IMR-90 (cell line): ENCODE measurements at regions not wholly inside any gene's neighbourhood (a gene's known extent, or its start where the extent isn't known, plus 50 kb on each side); places are given as distances from the start of the nearest gene placed in this dataset.

Experiments used
- ATAC-seq: fragments of 200-7000 bp; cut with Tn5 transposase; 2 replicates; pipeline ENCODE4 v1.9.1; 2020; ENCODE audit warnings: low read depth, mild to moderate bottlenecking, moderate library complexity
- BruUV-seq: library from RNA; stranded (reverse); fragments of 400-500 nt; replicated peaks from 2 replicates; lab custom pipeline; 2021; lab: Mats Ljungman, UMichigan
- CTCF ChIA-PET: fragments of 300-600 bp; formaldehyde crosslinking; extraction: SDS; loops from one replicate; lab custom pipeline; 2021; ENCODE audit warnings: antibody characterized with exemption; lab: Yijun Ruan, JAX
- POLR2A ChIA-PET: fragments of 300-600 bp; sonication (Branson Sonifier 250); formaldehyde crosslinking; loops from one replicate; lab custom pipeline; 2022; ENCODE audit warnings: antibody characterized with exemption; ENCODE audit not compliant: unreplicated experiment; lab: Charles Lee
- DNase-seq: peaks from one replicate; pipeline ENCODE4 v3.0.0; 2013
- H2AFZ ChIP-seq: replicated peaks from 2 replicates; pipeline ENCODE3; 2013; ENCODE audit warnings: low read length, mild to moderate bottlenecking; ENCODE audit not compliant: poor library complexity
- H2AK5ac ChIP-seq: 2 replicates; pipeline ENCODE4 v1.6.1; 2013; ENCODE audit warnings: low read depth, low read length, inconsistent platforms
- H2AK9ac ChIP-seq: replicated peaks from 2 replicates; pipeline ENCODE3; 2013; ENCODE audit warnings: mild to moderate bottlenecking, low read depth, low read length, moderate library complexity; ENCODE audit not compliant: poor library complexity
- H2BK120ac ChIP-seq: 2 replicates; pipeline ENCODE4 v1.6.1; 2013; ENCODE audit warnings: low read depth, low read length, inconsistent platforms
- H2BK15ac ChIP-seq: 3 replicates; pipeline ENCODE4 v1.6.1; 2013; ENCODE audit warnings: low read depth, low read length, inconsistent platforms
- H2BK20ac ChIP-seq: 2 replicates; pipeline ENCODE4 v1.6.1; 2013; ENCODE audit warnings: low read depth, mild to moderate bottlenecking, inconsistent platforms, low read length, moderate library complexity
- H2BK5ac ChIP-seq: 2 replicates; pipeline ENCODE4 v1.6.1; 2013; ENCODE audit warnings: mild to moderate bottlenecking, low read depth, low read length, inconsistent platforms; ENCODE audit not compliant: poor library complexity, severe bottlenecking
- H3K14ac ChIP-seq: replicated peaks from 2 replicates; pipeline ENCODE4 v1.6.1; 2013; ENCODE audit warnings: low read depth, low read length, inconsistent platforms
- H3K18ac ChIP-seq: 2 replicates; pipeline ENCODE4 v1.6.1; 2013; ENCODE audit warnings: low read depth, low read length, control low read depth
- H3K23ac ChIP-seq: 2 replicates; pipeline ENCODE4 v1.6.1; 2013; ENCODE audit warnings: low read depth, low read length, inconsistent platforms
- H3K27ac ChIP-seq: 2 replicates; pipeline ENCODE4 v1.5.1; 2013; ENCODE audit warnings: mild to moderate bottlenecking, control low read depth, low read length; ENCODE audit not compliant: insufficient read depth
- H3K27me3 ChIP-seq: 2 replicates; pipeline ENCODE4 v1.6.1; 2013; ENCODE audit warnings: low read length; ENCODE audit not compliant: control insufficient read depth, insufficient read depth
- H3K36me3 ChIP-seq: 2 replicates; pipeline ENCODE4 v1.6.1; 2013; ENCODE audit warnings: low read length, mixed read lengths; ENCODE audit not compliant: control insufficient read depth, insufficient read depth
- H3K4ac ChIP-seq: 2 replicates; pipeline ENCODE4 v1.6.1; 2013; ENCODE audit warnings: low read depth, low read length, inconsistent platforms
- H3K4me1 ChIP-seq: 2 replicates; pipeline ENCODE4 v1.6.1; 2013; ENCODE audit warnings: low read length, mixed read lengths; ENCODE audit not compliant: control insufficient read depth, insufficient read depth
- H3K4me2 ChIP-seq: 2 replicates; pipeline ENCODE4 v1.6.1; 2013; ENCODE audit warnings: low read depth, mild to moderate bottlenecking, control low read depth, low read length, moderate library complexity
- H3K4me3 ChIP-seq: 2 replicates; pipeline ENCODE4 v1.5.1; 2013; ENCODE audit warnings: low read depth, mild to moderate bottlenecking, control low read depth, low read length, moderate library complexity; ENCODE audit not compliant: insufficient read depth
- H3K56ac ChIP-seq: 2 replicates; pipeline ENCODE4 v1.6.1; 2013; ENCODE audit warnings: low read length, inconsistent platforms; ENCODE audit not compliant: insufficient read depth; ENCODE audit errors: extremely low read depth
- H3K79me1 ChIP-seq, 2 experiments: 2 replicates each; pipeline ENCODE4 v1.6.1; 2013; ENCODE audit warnings: low read length in 2 of 2, inconsistent platforms in 1 of 2, low read depth in 1 of 2
- H3K9ac ChIP-seq: 2 replicates; pipeline ENCODE4 v1.6.1; 2013; ENCODE audit warnings: low read depth, low read length, control low read depth
- H3K9me1 ChIP-seq: 2 replicates; pipeline ENCODE4 v1.6.1; 2013; ENCODE audit warnings: low read length, inconsistent platforms; ENCODE audit not compliant: insufficient read depth
- H3K9me3 ChIP-seq: 2 replicates; pipeline ENCODE4 v1.6.1; 2013; ENCODE audit warnings: low read length; ENCODE audit not compliant: control insufficient read depth, insufficient read depth
- H4K20me1 ChIP-seq: 2 replicates; pipeline ENCODE4 v1.6.1; 2013; ENCODE audit warnings: low read length, inconsistent platforms; ENCODE audit not compliant: insufficient read depth
- H4K5ac ChIP-seq: 2 replicates; pipeline ENCODE4 v1.6.1; 2013; ENCODE audit warnings: mild to moderate bottlenecking, low read depth, low read length, control low read depth
- H4K8ac ChIP-seq, 2 experiments: 2 replicates each; pipeline ENCODE4 v1.6.1; 2013; ENCODE audit warnings: low read depth in 2 of 2, low read length in 2 of 2, control low read depth in 1 of 2, inconsistent platforms in 1 of 2
- H4K91ac ChIP-seq: 2 replicates; pipeline ENCODE4 v1.6.1; 2013; ENCODE audit warnings: low read depth, low read length, inconsistent platforms; ENCODE audit not compliant: insufficient read depth
- MAFK ChIP-seq: IDR thresholded peaks from 2 replicates; pipeline ENCODE4 v1.6.1; 2012; ENCODE audit warnings: low read depth, low read length, improper control_type of control experiment
- MXI1 ChIP-seq: IDR thresholded peaks from 2 replicates; pipeline ENCODE4 v1.6.1; 2012; ENCODE audit warnings: low read depth, mild to moderate bottlenecking, low read length, moderate library complexity, borderline replicate concordance
- WGBS, 2 experiments: methylation state at CpG; one replicate each; pipeline versions ENCODE4 v1.1.5 to v1.1.7; 2013; ENCODE audit warnings: missing lambda C conversion rate in 2 of 2; ENCODE audit not compliant: insufficient read length in 1 of 2; ENCODE audit errors: extremely low coverage in 2 of 2; 5-methylcytosine and 5-hydroxymethylcytosine counted together
- dilution Hi-C: fragments of 300-500 bp; cut with HindIII; formaldehyde crosslinking; loops from one replicate; pipeline ENCODE4 v1.14.3; 2018; ENCODE audit warnings: low sequenced_read_pairs; ENCODE audit not compliant: unreplicated experiment
- in situ Hi-C: fragments of 300-500 bp; cut with MboI; formaldehyde crosslinking; loops from 3 replicates; pipeline ENCODE4 v1.14.3; 2019; ENCODE audit warnings: low sequenced_read_pairs, inconsistent platforms, mixed read lengths
- intact Hi-C: fragments of 100-400 bp; cut with micrococcal nuclease; formaldehyde crosslinking; loops from 2 replicates; pipeline ENCODE4 v1.10.0; 2022

- ATAC-seq: no peak
- H2AK9ac ChIP-seq: no peak overlapping the region
- no peak overlapping the region for H3K56ac ChIP-seq
- H4K20me1 ChIP-seq: no peaks in the 10 kb centered on the region
- intact Hi-C loops (no loop called here), in situ Hi-C loops (no loop called here), dilution Hi-C loops (no loop called here)
- no peak overlapping the region for H3K4me3 ChIP-seq
- H2BK5ac ChIP-seq: no peak overlapping the region
- H3K9ac ChIP-seq: no peak overlapping the region
- no peak overlapping the region for H3K27ac ChIP-seq
- no peak overlapping the region for H3K23ac ChIP-seq
- no peak for DNase-seq
- no peak overlapping the region for H2BK15ac ChIP-seq
- H2BK120ac ChIP-seq: no peak overlapping the region
- CTCF ChIA-PET: no interaction called here
- H2AK5ac ChIP-seq: no peak overlapping the region
- no peaks in the 10 kb centered on the region for H3K27me3 ChIP-seq
- WGBS, 2 experiments: 100% methylated on average over 1 of the region's 5 CpGs; no CpG with 5 or more reads in 1 of the 2 experiments
- TF ChIP-seq MAFK (peak; percentile 84), MXI1 (no peak)
- no peak overlapping the region for H3K4ac ChIP-seq
- no peak overlapping the region for H2AFZ ChIP-seq
- H4K91ac ChIP-seq: no peak overlapping the region
- no TSS peak for BruUV-seq
- POLR2A ChIA-PET: no interaction called here
- no peak overlapping the region for H3K14ac ChIP-seq
- no peaks in the 10 kb centered on the region for H3K79me1 ChIP-seq
- no peaks in the 10 kb centered on the region for H3K4me1 ChIP-seq
- H3K9me3 ChIP-seq: no peaks in the 10 kb centered on the region
- H4K8ac ChIP-seq: no peak overlapping the region
- no peak overlapping the region for H3K4me2 ChIP-seq
- no peak overlapping the region for H3K18ac ChIP-seq
- H4K5ac ChIP-seq: no peak overlapping the region
- H3K36me3 ChIP-seq: no peaks in the 10 kb centered on the region
- H3K9me1 ChIP-seq: no peaks in the 10 kb centered on the region
- H2BK20ac ChIP-seq: no peak overlapping the region
Measured at GRCh38 chr15:96218623-96219455, 111.7 kb upstream of the NR2F2 start.
